SK-N-SH (cell line): ENCODE measurements at regions not wholly inside any gene's neighbourhood (a gene's known extent, or its start where the extent isn't known, plus 50 kb on each side); places are given as distances from the start of the nearest gene placed in this dataset.

Experiments
- CTCF ChIA-PET: fragments of 300-600, 350-600 bp; formaldehyde crosslinking; extraction: SDS; loops from one replicate; lab custom pipeline; 2021; lab: Yijun Ruan, JAX
- POLR2A ChIA-PET: fragments of 350-600 bp; sonication (Branson Sonifier 250); formaldehyde crosslinking; extraction: SDS; loops from one replicate; lab custom pipeline; 2020; ENCODE audit warnings: antibody characterized with exemption, inconsistent platforms; lab: Yijun Ruan, JAX
- DNase-seq: peaks from one replicate; pipeline ENCODE4 v3.0.0; 2012
- H2AFZ ChIP-seq: fragments of 200-600 bp; sonication (generic); 2 replicates; pipeline ENCODE4 v1.8.1; 2016; ENCODE audit warnings: antibody characterized with exemption, mild to moderate bottlenecking, low read depth
- H3F3A ChIP-seq: fragments of 200-600 bp; sonication (generic); replicated peaks from 2 replicates; pipeline ENCODE3; 2016; ENCODE audit warnings: antibody characterized with exemption, mild to moderate bottlenecking; ENCODE audit not compliant: insufficient read depth
- H3K27ac ChIP-seq, 2 experiments: fragments of 200-500 bp in 1 of 2; fragments of 200-600 bp in 1 of 2; sonication (Bioruptor generic) in 1 of 2; sonication (generic), shearing (Covaris generic) in 1 of 2; 2 replicates each; pipeline versions ENCODE4 v1.5.1 to v1.6.1; 2014 to 2016; ENCODE audit warnings: low read depth in 2 of 2, inconsistent platforms in 1 of 2, low read length in 1 of 2, mild to moderate bottlenecking in 1 of 2, mixed read lengths in 1 of 2
- H3K27me3 ChIP-seq: fragments of 200-600 bp; sonication (generic), shearing (Covaris generic); 2 replicates; pipeline ENCODE4 v1.6.1; 2016; ENCODE audit warnings: mixed run types; ENCODE audit not compliant: insufficient read depth
- H3K36me3 ChIP-seq, 2 experiments: fragments of 200-500 bp in 1 of 2; fragments of 200-600 bp in 1 of 2; sonication (Bioruptor generic) in 1 of 2; sonication (generic) in 1 of 2; replicated peaks in 1 of 2; 2 replicates each; pipeline versions ENCODE3 to v1.5.1; 2014 to 2016; ENCODE audit warnings: low read length in 1 of 2, mild to moderate bottlenecking in 1 of 2; ENCODE audit not compliant: insufficient read depth in 2 of 2, control insufficient read depth in 1 of 2
- H3K4me1 ChIP-seq, 2 experiments: fragments of 200-500 bp in 1 of 2; fragments of 200-600 bp in 1 of 2; sonication (Bioruptor generic) in 1 of 2; sonication (generic), shearing (Covaris generic) in 1 of 2; 2 replicates each; pipeline versions ENCODE4 v1.5.1 to v1.6.1; 2014 to 2016; ENCODE audit warnings: low read depth in 1 of 2, low read length in 1 of 2, mixed run types in 1 of 2; ENCODE audit not compliant: insufficient read depth in 2 of 2, control insufficient read depth in 1 of 2
- H3K4me2 ChIP-seq: fragments of 200-600 bp; sonication (generic), shearing (Covaris generic); 2 replicates; pipeline ENCODE4 v1.6.1; 2017; ENCODE audit warnings: mixed run types
- H3K4me3 ChIP-seq, 2 experiments: fragments of 200-500 bp in 1 of 2; fragments of 200-600 bp in 1 of 2; sonication (Bioruptor generic) in 1 of 2; sonication (generic), shearing (Covaris generic) in 1 of 2; 2 replicates each; pipeline versions ENCODE4 v1.5.1 to v1.8.1; 2014 to 2016; ENCODE audit warnings: low read depth in 2 of 2, inconsistent platforms in 1 of 2, low read length in 1 of 2, mild to moderate bottlenecking in 1 of 2, mixed read lengths in 1 of 2, moderate library complexity in 1 of 2
- H3K79me2 ChIP-seq: fragments of 200-600 bp; sonication (generic); 2 replicates; pipeline ENCODE4 v1.8.1; 2017; ENCODE audit warnings: mild to moderate bottlenecking; ENCODE audit not compliant: insufficient read depth
- H3K9ac ChIP-seq: fragments of 200-600 bp; sonication (generic); 2 replicates; pipeline ENCODE4 v1.6.1; 2017; ENCODE audit warnings: mixed run types
- H3K9me2 ChIP-seq: fragments of 200-600 bp; sonication (generic); 2 replicates; pipeline ENCODE4 v1.6.1; 2017; ENCODE audit warnings: mixed run types
- H3K9me3 ChIP-seq: fragments of 200-600 bp; sonication (generic); 2 replicates; pipeline ENCODE4 v1.6.1; 2017; ENCODE audit warnings: mixed run types, mild to moderate bottlenecking, moderate library complexity
- H4K20me1 ChIP-seq: fragments of 200-600 bp; sonication (generic); 2 replicates; pipeline ENCODE4 v1.6.1; 2017; ENCODE audit warnings: mild to moderate bottlenecking, mixed run types; ENCODE audit not compliant: insufficient read depth
- CHD2 ChIP-seq: fragments of 150-350 bp; IDR thresholded peaks from 2 replicates; pipeline ENCODE4 v1.6.1; 2018; ENCODE audit warnings: low read length; ENCODE audit not compliant: partially characterized antibody
- ELF1 ChIP-seq: IDR thresholded peaks from 2 replicates; pipeline ENCODE4 v1.4.0; 2012
- EP300 ChIP-seq, 2 experiments: IDR thresholded peaks; 2 replicates each; pipeline versions ENCODE4 v1.4.0 to v1.6.1; 2012; ENCODE audit warnings: borderline replicate concordance in 1 of 2, low read depth in 1 of 2, low read length in 1 of 2
- EZH2phosphoT487 ChIP-seq: fragments of 200-600 bp; sonication (generic); IDR thresholded peaks from 2 replicates; pipeline ENCODE4 v1.6.1; 2017; ENCODE audit warnings: low read depth, mixed run types, mild to moderate bottlenecking, antibody characterized with exemption, moderate library complexity, borderline replicate concordance
- FOXM1 ChIP-seq: IDR thresholded peaks from 2 replicates; pipeline ENCODE4 v1.4.0; 2012; ENCODE audit warnings: low read depth, mild to moderate bottlenecking
- GABPA ChIP-seq: IDR thresholded peaks from 2 replicates; pipeline ENCODE4 v1.4.0; 2012; ENCODE audit warnings: low read depth, mild to moderate bottlenecking
- JUND ChIP-seq: IDR thresholded peaks from 2 replicates; pipeline ENCODE4 v1.4.0; 2012
- NFIC ChIP-seq: IDR thresholded peaks from 2 replicates; pipeline ENCODE4 v1.4.0; 2012; ENCODE audit warnings: borderline replicate concordance
- RAD21 ChIP-seq: IDR thresholded peaks from 2 replicates; pipeline ENCODE4 v1.6.1; 2012; ENCODE audit warnings: mild to moderate bottlenecking, low read length
- REST ChIP-seq: IDR thresholded peaks from 2 replicates; pipeline ENCODE4 v1.6.1; 2012; ENCODE audit warnings: mild to moderate bottlenecking, low read depth, low read length, moderate library complexity
- RFX5 ChIP-seq: IDR thresholded peaks from 2 replicates; pipeline ENCODE4 v1.6.1; 2012; ENCODE audit warnings: mild to moderate bottlenecking, improper control_type of control experiment, low read length
- RXRA ChIP-seq: IDR thresholded peaks from 2 replicates; pipeline ENCODE4 v1.4.0; 2012; ENCODE audit warnings: low read depth, mild to moderate bottlenecking, borderline replicate concordance
- SMC3 ChIP-seq: IDR thresholded peaks from 2 replicates; pipeline ENCODE4 v1.6.1; 2012; ENCODE audit warnings: low read depth, low read length, improper control_type of control experiment
- TCF12 ChIP-seq: IDR thresholded peaks from 2 replicates; pipeline ENCODE4 v1.4.0; 2012
- USF2 ChIP-seq: fragments of 150-350 bp; IDR thresholded peaks from 2 replicates; pipeline ENCODE4 v1.6.1; 2017; ENCODE audit warnings: antibody characterized with exemption, low read length, low read depth, borderline replicate concordance
- YY1 ChIP-seq: IDR thresholded peaks from 2 replicates; pipeline ENCODE4 v1.4.0; 2012; ENCODE audit warnings: low read depth, mild to moderate bottlenecking
- ZBTB33 ChIP-seq: IDR thresholded peaks from 2 replicates; pipeline ENCODE4 v1.4.0; 2012; ENCODE audit warnings: low read depth, borderline replicate concordance
- WGBS: methylation state at CpG from one replicate; pipeline ENCODE4 v1.1.6; 2017; ENCODE audit warnings: low lambda C conversion rate; 5-methylcytosine and 5-hydroxymethylcytosine counted together
- TF ChIP-seq, protein P1 (sequence below): fragments of 200-600 bp; sonication (generic); IDR thresholded peaks from 2 replicates; pipeline ENCODE4 v1.6.1; 2017; ENCODE audit warnings: antibody characterized with exemption, mild to moderate bottlenecking, moderate library complexity
- TF ChIP-seq, protein P2 (sequence below): IDR thresholded peaks from 2 replicates; pipeline ENCODE4 v1.4.0; 2012; ENCODE audit warnings: low read depth
- TF ChIP-seq, protein P3 (sequence below): IDR thresholded peaks from 2 replicates; pipeline ENCODE4 v1.4.0; 2012; ENCODE audit warnings: low read depth, borderline replicate concordance

- no peaks in the 10 kb centered on the region for H3K9me3 ChIP-seq
- no peak overlapping the region for H3K27ac ChIP-seq
- H3K27me3 ChIP-seq = no peaks in the 10 kb centered on the region
- H3K9ac ChIP-seq = no peak overlapping the region
- no peaks in the 10 kb centered on the region for H3K79me2 ChIP-seq
- H3K36me3 ChIP-seq = no peaks in the 10 kb centered on the region
- TF ChIP-seq, protein P1, sequence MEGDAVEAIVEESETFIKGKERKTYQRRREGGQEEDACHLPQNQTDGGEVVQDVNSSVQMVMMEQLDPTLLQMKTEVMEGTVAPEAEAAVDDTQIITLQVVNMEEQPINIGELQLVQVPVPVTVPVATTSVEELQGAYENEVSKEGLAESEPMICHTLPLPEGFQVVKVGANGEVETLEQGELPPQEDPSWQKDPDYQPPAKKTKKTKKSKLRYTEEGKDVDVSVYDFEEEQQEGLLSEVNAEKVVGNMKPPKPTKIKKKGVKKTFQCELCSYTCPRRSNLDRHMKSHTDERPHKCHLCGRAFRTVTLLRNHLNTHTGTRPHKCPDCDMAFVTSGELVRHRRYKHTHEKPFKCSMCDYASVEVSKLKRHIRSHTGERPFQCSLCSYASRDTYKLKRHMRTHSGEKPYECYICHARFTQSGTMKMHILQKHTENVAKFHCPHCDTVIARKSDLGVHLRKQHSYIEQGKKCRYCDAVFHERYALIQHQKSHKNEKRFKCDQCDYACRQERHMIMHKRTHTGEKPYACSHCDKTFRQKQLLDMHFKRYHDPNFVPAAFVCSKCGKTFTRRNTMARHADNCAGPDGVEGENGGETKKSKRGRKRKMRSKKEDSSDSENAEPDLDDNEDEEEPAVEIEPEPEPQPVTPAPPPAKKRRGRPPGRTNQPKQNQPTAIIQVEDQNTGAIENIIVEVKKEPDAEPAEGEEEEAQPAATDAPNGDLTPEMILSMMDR = no peak
- TF ChIP-seq RXRA (no peak), ZBTB33 (no peak), JUND (no peak), GABPA (no peak), NFIC (no peak), FOXM1 (no peak), SMC3 (no peak), RFX5 (no peak), EZH2phosphoT487 (no peak), ELF1 (no peak), RAD21 (no peak), TCF12 (no peak), REST (no peak), YY1 (no peak), USF2 (no peak), CHD2 (no peak), EP300 (IDR thresholded peaks at IDR 0.05; ENCODE audit: borderline replicate concordance in 1 of 2, low read depth in 1 of 2, low read length in 1 of 2) (no peak)
- TF ChIP-seq, protein P2, sequence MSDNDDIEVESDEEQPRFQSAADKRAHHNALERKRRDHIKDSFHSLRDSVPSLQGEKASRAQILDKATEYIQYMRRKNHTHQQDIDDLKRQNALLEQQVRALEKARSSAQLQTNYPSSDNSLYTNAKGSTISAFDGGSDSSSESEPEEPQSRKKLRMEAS = no peak
- TF ChIP-seq, protein P3, sequence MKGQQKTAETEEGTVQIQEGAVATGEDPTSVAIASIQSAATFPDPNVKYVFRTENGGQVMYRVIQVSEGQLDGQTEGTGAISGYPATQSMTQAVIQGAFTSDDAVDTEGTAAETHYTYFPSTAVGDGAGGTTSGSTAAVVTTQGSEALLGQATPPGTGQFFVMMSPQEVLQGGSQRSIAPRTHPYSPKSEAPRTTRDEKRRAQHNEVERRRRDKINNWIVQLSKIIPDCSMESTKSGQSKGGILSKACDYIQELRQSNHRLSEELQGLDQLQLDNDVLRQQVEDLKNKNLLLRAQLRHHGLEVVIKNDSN = no peak
- no peak overlapping the region for H3K4me3 ChIP-seq
- H3K9me2 ChIP-seq = no peaks in the 10 kb centered on the region
- H2AFZ ChIP-seq = no peak overlapping the region
- H3K4me1 ChIP-seq = no peaks in the 10 kb centered on the region
- H3K4me2 ChIP-seq = no peak overlapping the region
- ChIA-PET POLR2A (no interaction called here), CTCF (no interaction called here)
- 83% methylated on average over 2 of the region's 2 CpGs for WGBS
- no peaks in the 10 kb centered on the region for H3F3A ChIP-seq
- H4K20me1 ChIP-seq = no peaks in the 10 kb centered on the region
- no peak for DNase-seq
These were observed 131.8 kb downstream of the NUAK1 start for GRCh38 chr12:106006940-106007339.
